Fibroblast of lung (primary cell): ENCODE measurements at regions not wholly inside any gene's neighbourhood (a gene's known extent, or its start where the extent isn't known, plus 50 kb on each side); places are given as distances from the start of the nearest gene placed in this dataset.
"Not testable (repeated sequence)": the region's sequence is repeated elsewhere in the genome, so short reads cannot be mapped to it uniquely, and the experiment has no call there.

Experiments used
- DNase-seq, 2 donors: peaks; one replicate each; pipeline versions ENCODE4 v3.0.0 to v3.0.0-alpha.2; 2010; ENCODE audit warnings: low read depth in 2 of 2
- H2AFZ ChIP-seq: 2 replicates; pipeline ENCODE4 v1.5.1; 2012; ENCODE audit warnings: low read length, control low read depth, inconsistent platforms
- H3K27ac ChIP-seq: 2 replicates; pipeline ENCODE4 v1.5.1; 2011; ENCODE audit warnings: low read length, control low read depth; ENCODE audit not compliant: insufficient read depth
- H3K27me3 ChIP-seq: 2 replicates; pipeline ENCODE4 v1.5.1; 2011; ENCODE audit warnings: mild to moderate bottlenecking, low read length; ENCODE audit not compliant: control insufficient read depth, insufficient read depth
- H3K36me3 ChIP-seq: 2 replicates; pipeline ENCODE4 v1.5.1; 2011; ENCODE audit warnings: low read length; ENCODE audit not compliant: control insufficient read depth, insufficient read depth
- H3K4me1 ChIP-seq: 2 replicates; pipeline ENCODE4 v1.5.1; 2011; ENCODE audit warnings: low read length; ENCODE audit not compliant: control insufficient read depth, insufficient read depth; ENCODE audit errors: extremely low read depth
- H3K4me2 ChIP-seq: 2 replicates; pipeline ENCODE4 v1.5.1; 2011; ENCODE audit warnings: low read length, control low read depth; ENCODE audit not compliant: insufficient read depth; ENCODE audit errors: extremely low read depth
- H3K4me3 ChIP-seq, 4 experiments: fragments of 200-600 bp in 1 of 4; sonication (generic) in 1 of 4; replicated peaks in 1 of 4; 2 replicates each; pipeline ENCODE4 v1.5.1; 2011 to 2016; ENCODE audit warnings: low read length in 4 of 4, low read depth in 3 of 4, mild to moderate bottlenecking in 3 of 4, control low read depth in 2 of 4, inconsistent platforms in 1 of 4, mixed read lengths in 1 of 4; ENCODE audit not compliant: insufficient read depth in 1 of 4; ENCODE audit errors: control extremely low read depth in 1 of 4
- H3K79me2 ChIP-seq: 2 replicates; pipeline ENCODE4 v1.5.1; 2012; ENCODE audit warnings: mild to moderate bottlenecking, low read length, inconsistent platforms; ENCODE audit not compliant: control insufficient read depth, insufficient read depth
- H3K9ac ChIP-seq: 2 replicates; pipeline ENCODE4 v1.5.1; 2011; ENCODE audit warnings: mild to moderate bottlenecking, low read length, control low read depth; ENCODE audit not compliant: insufficient read depth
- H3K9me3 ChIP-seq: 2 replicates; pipeline ENCODE4 v1.5.1; 2012; ENCODE audit warnings: low read depth, low read length; ENCODE audit not compliant: control insufficient read depth, insufficient read depth
- H4K20me1 ChIP-seq: 2 replicates; pipeline ENCODE4 v1.5.1; 2011; ENCODE audit warnings: low read length; ENCODE audit not compliant: control insufficient read depth, insufficient read depth; ENCODE audit errors: extremely low read depth
- EZH2 ChIP-seq: IDR thresholded peaks from 2 replicates; pipeline ENCODE4 v1.5.1; 2012; ENCODE audit warnings: low read length, control low read depth, mild to moderate bottlenecking; ENCODE audit errors: missing control alignments
- TF ChIP-seq, protein P1 (sequence below), 2 donors: IDR thresholded peaks in 1 of 2; conservative IDR thresholded peaks in 1 of 2; 1 replicate in 1 of 2; 2 replicates in 1 of 2; pipeline ENCODE4 v1.5.1; 2011 to 2012; ENCODE audit warnings: low read length in 2 of 2, control low read depth in 1 of 2, inconsistent platforms in 1 of 2, low read depth in 1 of 2, mild to moderate bottlenecking in 1 of 2

DNA sequence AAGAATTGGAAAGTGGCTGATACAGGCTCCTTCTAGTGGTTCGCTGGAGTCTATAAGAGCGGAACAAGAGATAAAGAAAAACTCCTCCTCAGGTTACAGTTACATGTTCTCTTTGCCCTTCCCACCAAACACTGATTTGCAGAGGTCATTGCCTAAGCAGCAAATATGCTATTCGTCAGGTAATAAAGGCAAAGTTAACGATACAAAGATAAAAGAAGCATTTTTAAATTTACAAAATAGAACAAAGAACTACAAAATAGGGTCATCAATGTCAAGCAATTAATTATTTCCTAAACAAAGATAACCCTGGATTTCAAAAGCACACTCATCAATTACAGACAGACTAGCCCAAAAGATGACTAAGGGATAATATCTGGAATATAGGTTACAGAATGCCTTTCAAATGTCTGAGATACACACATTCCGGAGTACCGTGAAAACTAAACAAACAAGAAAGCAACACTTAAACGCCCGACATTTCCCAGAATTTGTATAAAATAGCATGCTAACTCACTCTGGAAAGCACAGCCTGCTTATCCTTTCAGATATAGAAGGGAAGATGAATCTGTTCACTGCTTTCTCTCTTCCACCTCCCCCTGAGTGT, 186.4 kb downstream of the MREG start:
- Histone ChIP-seq H3K27me3 (no peaks in the 10 kb centered on the region), H3K79me2 (no peaks in the 10 kb centered on the region), H3K4me2 (peak overlapping the region; percentile 9), H3K27ac (no peak overlapping the region), H3K4me3 (peak overlapping the region in 1 of 4 experiments; percentile 16), H3K9me3 (no peaks in the 10 kb centered on the region), H2AFZ (no peak overlapping the region), H3K9ac (no peak overlapping the region), H3K36me3 (no peaks in the 10 kb centered on the region), H4K20me1 (no peaks in the 10 kb centered on the region), H3K4me1 (peaks cover 6% of the 10 kb centered on the region)
- TF ChIP-seq, protein P1, sequence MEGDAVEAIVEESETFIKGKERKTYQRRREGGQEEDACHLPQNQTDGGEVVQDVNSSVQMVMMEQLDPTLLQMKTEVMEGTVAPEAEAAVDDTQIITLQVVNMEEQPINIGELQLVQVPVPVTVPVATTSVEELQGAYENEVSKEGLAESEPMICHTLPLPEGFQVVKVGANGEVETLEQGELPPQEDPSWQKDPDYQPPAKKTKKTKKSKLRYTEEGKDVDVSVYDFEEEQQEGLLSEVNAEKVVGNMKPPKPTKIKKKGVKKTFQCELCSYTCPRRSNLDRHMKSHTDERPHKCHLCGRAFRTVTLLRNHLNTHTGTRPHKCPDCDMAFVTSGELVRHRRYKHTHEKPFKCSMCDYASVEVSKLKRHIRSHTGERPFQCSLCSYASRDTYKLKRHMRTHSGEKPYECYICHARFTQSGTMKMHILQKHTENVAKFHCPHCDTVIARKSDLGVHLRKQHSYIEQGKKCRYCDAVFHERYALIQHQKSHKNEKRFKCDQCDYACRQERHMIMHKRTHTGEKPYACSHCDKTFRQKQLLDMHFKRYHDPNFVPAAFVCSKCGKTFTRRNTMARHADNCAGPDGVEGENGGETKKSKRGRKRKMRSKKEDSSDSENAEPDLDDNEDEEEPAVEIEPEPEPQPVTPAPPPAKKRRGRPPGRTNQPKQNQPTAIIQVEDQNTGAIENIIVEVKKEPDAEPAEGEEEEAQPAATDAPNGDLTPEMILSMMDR (conservative IDR thresholded peaks at IDR 0.05 in 1 of 2, IDR thresholded peaks at IDR 0.05 in 1 of 2; ENCODE audit: low read depth in 1 of 2, low read length in 2 of 2) = peak in 1 of 2 donors; percentile 35
- no peak for TF ChIP-seq EZH2
- DNase-seq = peak; percentile 54 to 58

GRCh38 chr2:215826376-215826775, 187.0 kb downstream of the MREG start:
- Histone ChIP-seq H3K4me1 (peaks cover 4% of the 10 kb centered on the region), H3K4me2 (peak overlapping the region; percentile 9), H3K9me3 (no peaks in the 10 kb centered on the region), H3K9ac (no peak overlapping the region), H3K27me3 (no peaks in the 10 kb centered on the region), H3K79me2 (no peaks in the 10 kb centered on the region), H4K20me1 (no peaks in the 10 kb centered on the region), H3K4me3 (no peak overlapping the region), H3K36me3 (no peaks in the 10 kb centered on the region), H2AFZ (no peak overlapping the region), H3K27ac (no peak overlapping the region)
- TF ChIP-seq EZH2 = no peak
- DNase-seq = no peak

- H4K20me1 ChIP-seq = no peaks in the 10 kb centered on the region
- peak in 1 of 2 donors; percentile 63 for DNase-seq
- H3K4me2 ChIP-seq = no peak overlapping the region
- H2AFZ ChIP-seq = no peak overlapping the region
- H3K4me3 ChIP-seq = no peak overlapping the region
- peaks cover 4% of the 10 kb centered on the region for H3K4me1 ChIP-seq
- no peaks in the 10 kb centered on the region for H3K27me3 ChIP-seq
- H3K36me3 ChIP-seq = no peaks in the 10 kb centered on the region
- H3K79me2 ChIP-seq = no peaks in the 10 kb centered on the region
- no peak overlapping the region for H3K9ac ChIP-seq
- H3K9me3 ChIP-seq = no peaks in the 10 kb centered on the region
- no peak overlapping the region for H3K27ac ChIP-seq
- TF ChIP-seq EZH2 = no peak
- TF ChIP-seq, protein P1 (conservative IDR thresholded peaks at IDR 0.05 in 1 of 2, IDR thresholded peaks at IDR 0.05 in 1 of 2; ENCODE audit: low read depth in 1 of 2, low read length in 2 of 2) = no peak
Observed at GRCh38 chr2:215825707-215826106, 187.6 kb downstream of the MREG start.

GRCh38 chr2:215821298-215821697, 192.1 kb downstream of the MREG start:
- H4K20me1 ChIP-seq, H3K36me3 ChIP-seq, H3K27me3 ChIP-seq, H3K27ac ChIP-seq, H3K4me1 ChIP-seq, H3K9ac ChIP-seq, H3K4me3 ChIP-seq, DNase-seq, H3K79me2 ChIP-seq, H3K4me2 ChIP-seq, H3K9me3 ChIP-seq, H2AFZ ChIP-seq: not testable (repeated sequence)

DNA sequence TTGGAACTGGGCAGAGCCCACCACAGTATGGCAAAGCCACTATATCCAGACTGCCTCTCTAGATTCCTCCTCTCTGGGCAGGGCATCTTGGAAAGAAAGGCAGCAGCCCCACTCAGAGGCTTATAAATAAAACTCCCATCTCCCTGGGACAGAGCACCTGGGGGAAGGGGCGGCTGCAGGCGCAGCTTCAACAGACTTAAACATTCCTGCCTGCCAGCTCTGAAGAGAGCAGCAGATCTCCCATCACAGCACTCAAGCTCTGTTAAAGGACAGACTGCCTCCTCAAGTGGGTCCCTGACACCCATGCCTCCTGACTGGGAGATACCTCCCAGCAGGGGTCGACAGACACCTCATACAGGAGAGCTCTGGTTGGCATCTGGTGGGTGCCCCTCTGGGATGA, 193.6 kb downstream of the MREG start:
- not testable (repeated sequence) for H3K4me2 ChIP-seq, H3K4me3 ChIP-seq, H2AFZ ChIP-seq, H3K36me3 ChIP-seq, H4K20me1 ChIP-seq, H3K27ac ChIP-seq, H3K9me3 ChIP-seq, H3K79me2 ChIP-seq, H3K27me3 ChIP-seq, DNase-seq, H3K9ac ChIP-seq, H3K4me1 ChIP-seq
